ENCODE measurements at regions not wholly inside any gene's neighbourhood (a gene's known extent, or its start where the extent isn't known, plus 50 kb on each side); places are given as distances from the start of the nearest gene placed in this dataset.
A peak's percentile ranks its signal among the peaks of the same experiment; 100 is the strongest.

GRCh38 chr5:125331987-125332598 lies 585.7 kb upstream of the ZNF608 start:
- no peak for DNase-seq (ENCODE audit: low spot score)

GRCh38 chr5:125333416-125333815 lies 587.0 kb upstream of the ZNF608 start:
- DNase-seq (ENCODE audit: low spot score) = no peak

DNA sequence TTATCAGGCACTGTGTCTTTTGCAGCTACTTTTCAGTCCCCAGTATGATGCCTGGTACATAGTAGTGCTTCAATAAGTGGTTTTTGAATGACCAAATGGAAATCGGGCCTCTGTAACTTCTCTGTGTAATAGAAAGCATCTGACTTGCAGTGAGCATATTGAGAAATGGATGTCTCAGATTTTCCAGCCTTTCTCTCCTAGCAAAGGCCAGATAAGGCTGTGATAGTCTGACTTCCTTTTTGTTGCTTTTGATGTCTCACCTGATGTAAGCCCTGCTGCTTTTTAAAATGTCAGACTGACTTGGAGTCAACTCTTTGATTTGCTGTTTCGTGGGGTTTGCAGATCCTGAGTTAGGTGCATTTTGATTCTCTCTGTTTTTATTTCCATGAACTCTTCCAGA lies 590.0 kb upstream of the ZNF608 start:
- no peak for DNase-seq (ENCODE audit: low spot score)

GRCh38 chr5:125337294-125337693 lies 590.9 kb upstream of the ZNF608 start:
- no peak for DNase-seq (ENCODE audit: low spot score)

- no peak for DNase-seq (ENCODE audit: low spot score)
Observed at GRCh38 chr5:125338440-125339174, 592.2 kb upstream of the ZNF608 start.

GRCh38 chr5:125341436-125341835 lies 595.0 kb upstream of the ZNF608 start:
- DNase-seq (ENCODE audit: low spot score) = no peak

DNA sequence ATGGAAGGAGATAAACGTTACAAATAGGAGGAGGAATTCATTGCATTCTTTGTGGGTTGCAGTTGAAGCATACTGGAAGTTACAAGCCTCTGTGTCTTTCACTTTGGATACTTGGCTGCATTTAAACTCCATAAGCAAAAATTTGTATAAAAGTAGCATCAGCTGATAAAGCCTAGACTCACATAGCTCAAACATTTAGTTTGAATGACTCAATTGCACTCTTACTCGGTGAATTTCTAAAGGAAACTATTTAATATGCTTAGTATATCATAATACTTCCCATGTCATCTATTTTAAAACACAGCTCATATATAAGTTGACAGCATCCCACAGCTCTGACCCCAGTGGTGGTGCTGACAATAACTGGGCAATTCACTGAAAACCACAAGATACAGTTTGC lies 596.6 kb upstream of the ZNF608 start:
- DNase-seq (ENCODE audit: low spot score) = no peak

GRCh38 chr5:125346316-125346715 lies 599.9 kb upstream of the ZNF608 start:
- DNase-seq (ENCODE audit: low spot score) = no peak

DNA sequence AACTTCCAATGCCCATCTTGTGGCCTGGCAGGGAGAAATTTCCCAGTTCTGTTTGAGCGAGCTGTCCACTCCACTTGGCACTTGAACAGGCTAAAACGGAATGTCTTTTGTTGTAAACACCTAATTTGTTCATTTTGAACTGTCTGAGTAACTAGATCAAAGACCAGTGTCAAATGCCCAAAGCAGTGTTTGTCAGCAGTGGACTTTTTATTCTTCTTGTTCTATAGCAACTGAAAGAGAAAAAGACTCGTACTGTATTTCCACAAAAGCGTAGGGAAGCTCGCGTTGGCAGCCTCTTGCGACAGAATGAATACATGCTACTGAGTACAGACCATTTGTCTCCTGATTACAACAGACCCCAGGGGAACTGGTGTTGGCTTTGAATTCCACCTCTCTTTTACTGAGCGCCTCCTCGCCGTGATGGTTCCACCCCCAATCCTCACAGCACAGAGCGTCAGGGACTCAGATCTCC lies 601.8 kb upstream of the ZNF608 start:
- no peak for DNase-seq (ENCODE audit: low spot score)

DNA sequence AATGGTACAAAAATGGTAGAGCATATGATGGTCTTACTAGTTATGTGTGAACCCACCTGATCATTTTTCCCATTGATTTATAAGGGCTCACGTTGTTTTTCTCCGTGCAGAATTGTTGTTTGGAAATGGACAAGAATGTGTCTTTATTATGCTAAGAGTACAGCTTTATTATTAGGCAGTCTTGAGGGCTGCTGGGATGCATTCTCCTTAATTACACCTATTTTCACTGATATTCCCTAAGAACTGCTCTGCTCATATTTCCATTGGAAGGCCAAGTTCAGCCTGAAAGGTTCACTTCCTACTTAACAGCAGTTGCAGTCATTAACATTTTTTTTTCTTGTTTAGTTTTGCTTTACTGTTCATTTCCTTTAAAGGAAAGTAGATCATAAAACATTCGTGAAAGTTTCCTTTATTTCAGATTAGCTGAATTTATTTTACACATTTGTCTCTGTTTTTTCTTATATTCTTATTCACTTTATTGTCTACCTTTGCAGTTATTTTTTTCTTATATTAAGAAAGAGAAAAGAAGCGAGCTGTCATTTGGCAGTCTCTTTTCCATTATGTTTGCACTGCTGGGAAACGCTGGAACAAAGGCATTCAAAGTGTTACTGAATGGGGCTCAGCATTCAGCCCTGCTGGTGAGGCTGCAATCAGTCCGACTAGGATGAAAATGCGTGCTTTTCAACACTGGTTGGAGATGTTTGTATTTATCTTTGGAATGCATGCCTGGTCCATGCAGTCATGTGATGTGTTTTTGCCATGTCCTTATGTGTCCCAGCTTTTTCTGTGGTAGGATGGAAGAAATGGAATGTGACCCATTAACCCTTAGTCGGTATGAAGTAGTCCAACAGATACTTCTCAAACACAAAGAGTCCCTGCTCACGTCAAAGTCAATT lies 602.7 kb upstream of the ZNF608 start:
- DNase-seq (ENCODE audit: low spot score) = no peak

DNA sequence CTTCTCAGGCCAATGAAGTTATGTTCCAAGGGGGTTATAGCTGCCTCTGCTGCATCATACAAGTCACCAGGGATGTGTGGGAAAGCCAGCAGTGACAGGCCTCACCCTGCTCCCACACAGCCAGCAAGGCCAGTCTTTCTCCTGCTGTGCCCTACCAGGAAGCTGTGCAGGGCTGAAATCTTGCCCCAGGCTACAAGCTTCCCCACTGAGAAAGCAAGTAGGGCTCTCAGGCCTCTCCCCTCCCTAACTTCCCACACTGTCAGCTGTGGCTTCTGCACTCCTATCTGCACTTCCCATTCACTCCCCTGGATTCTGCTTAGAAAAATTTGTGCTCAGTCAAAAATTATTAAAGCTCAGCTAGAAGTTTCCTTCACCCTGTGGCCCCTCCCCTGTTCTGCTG lies 611.2 kb upstream of the ZNF608 start:
- DNase-seq (ENCODE audit: low spot score) = no peak

- DNase-seq (ENCODE audit: low spot score) = no peak
Observed at GRCh38 chr5:125365747-125366146, 619.3 kb upstream of the ZNF608 start.

DNA sequence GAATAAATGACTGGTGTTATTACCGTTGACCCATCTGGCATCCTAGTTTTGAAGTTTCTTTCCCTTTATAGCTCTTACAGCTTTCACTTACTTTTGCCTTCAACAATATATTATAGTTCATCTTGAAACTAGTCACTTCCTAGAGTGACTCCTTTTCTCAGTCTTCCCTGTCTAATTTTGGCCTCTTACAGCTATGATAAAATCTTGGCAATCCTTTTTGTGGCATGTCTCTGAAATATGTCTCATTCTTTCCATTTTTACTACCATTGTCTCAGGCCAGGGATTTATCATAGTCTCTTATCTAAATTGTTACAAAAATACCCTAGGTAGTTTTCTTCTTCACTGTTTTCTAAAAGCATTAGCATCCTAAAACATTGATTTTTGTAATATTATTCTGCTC lies 621.3 kb upstream of the ZNF608 start:
- DNase-seq (ENCODE audit: low spot score) = no peak

GRCh38 chr5:125370461-125371205 lies 624.2 kb upstream of the ZNF608 start:
- DNase-seq (ENCODE audit: low spot score) = no peak

GRCh38 chr5:125372694-125373631 lies 626.5 kb upstream of the ZNF608 start:
- DNase-seq (ENCODE audit: low spot score) = peak; percentile 71

- no peak for DNase-seq (ENCODE audit: low spot score)
Observed at GRCh38 chr5:125375143-125375542, 628.7 kb upstream of the ZNF608 start.

GRCh38 chr5:125376059-125376641 lies 629.7 kb upstream of the ZNF608 start:
- DNase-seq (ENCODE audit: low spot score) = no peak

DNA sequence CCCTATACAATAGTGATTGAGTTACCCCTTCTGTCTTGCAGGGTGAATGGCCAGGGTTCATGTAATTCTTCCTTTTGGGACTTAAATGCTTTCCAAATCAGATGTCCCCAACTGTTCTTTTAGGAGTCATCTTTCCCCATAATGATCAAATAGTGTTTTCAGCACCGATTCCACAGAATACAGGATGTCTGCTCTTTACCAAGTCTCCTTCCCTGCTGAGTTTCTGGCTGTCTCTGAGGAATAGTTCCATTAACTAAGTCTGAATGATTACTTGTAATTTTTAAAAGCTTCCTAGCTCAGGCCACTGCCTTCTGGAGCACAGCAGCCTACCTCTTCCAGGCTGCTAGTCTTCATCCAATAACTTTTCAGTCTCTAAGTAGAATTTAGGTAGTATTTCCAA lies 630.7 kb upstream of the ZNF608 start:
- no peak for DNase-seq (ENCODE audit: low spot score)

- DNase-seq (ENCODE audit: low spot score) = no peak
Observed at GRCh38 chr5:125381290-125381689, 634.9 kb upstream of the ZNF608 start.

DNA sequence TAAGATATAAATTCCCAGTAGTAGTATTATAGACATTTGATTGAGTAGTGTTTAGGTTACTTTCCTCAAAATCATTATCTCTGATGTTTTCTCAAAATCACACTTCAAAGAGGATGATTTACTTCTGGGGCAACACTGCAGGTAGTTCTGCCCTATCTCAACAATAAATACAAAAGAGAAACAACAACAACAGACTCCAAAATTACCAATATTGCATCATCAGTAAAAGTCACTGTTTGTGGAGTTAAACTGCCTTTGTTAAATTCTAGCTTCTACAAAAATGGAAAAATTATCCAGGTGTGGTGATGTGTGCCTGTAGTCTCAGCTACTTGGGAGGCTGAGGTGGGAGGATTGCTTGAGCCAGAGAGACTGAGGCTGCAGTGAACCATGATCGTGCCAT lies 637.6 kb upstream of the ZNF608 start:
- no peak for DNase-seq (ENCODE audit: low spot score)

DNA sequence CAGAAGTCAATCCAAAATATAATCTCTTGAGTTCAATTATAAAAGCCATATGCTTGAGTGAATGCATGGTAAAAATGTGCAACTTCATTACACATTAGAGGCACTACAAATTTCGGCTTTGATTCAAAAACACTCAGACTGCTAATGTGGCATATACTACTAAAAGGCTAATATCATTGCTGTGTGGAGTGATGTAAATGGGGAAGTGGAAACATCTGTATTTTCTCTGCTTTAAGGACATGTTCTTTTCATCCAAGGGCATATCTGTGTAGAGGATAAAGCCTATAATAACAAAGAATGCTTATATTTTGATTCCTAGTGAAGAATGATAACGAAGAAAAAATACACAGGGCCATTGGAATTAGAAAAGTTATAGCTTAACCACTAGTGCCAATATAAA lies 643.9 kb upstream of the ZNF608 start:
- DNase-seq (ENCODE audit: low spot score) = no peak

Measured in D341Med (cell line).